ENCODE measurements at regions not wholly inside any gene's neighbourhood (a gene's known extent, or its start where the extent isn't known, plus 50 kb on each side); places are given as distances from the start of the nearest gene placed in this dataset.

DNA sequence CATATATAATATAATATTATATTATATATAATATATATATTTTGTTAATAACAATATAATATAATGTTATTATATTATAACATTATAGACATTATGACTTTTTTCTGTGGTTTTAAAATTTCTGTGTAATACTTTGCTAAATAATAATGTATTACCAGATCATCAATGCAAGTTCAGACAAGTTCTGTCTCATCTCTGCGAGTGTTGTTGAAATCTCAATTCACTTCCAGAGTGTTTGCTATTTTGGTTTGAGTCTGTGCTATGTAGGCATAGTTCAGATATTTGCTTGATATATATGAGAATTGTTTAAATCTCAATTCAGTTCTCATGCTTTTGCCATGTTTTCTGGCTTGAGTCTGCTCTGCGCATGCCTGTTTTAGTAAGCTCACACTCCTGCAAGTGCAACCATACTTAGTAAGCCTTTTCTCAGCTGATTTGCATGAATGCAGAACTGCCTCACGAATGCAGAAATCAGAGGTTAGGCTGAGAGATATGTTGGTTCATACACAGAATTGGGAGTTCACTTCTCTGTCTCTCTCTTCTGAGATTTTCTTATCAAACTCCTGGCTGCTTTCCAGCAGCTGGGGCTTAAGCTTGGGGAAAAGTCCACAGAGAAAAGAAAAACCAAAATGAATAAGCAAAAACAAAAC is 830.2 kb upstream of the SORCS1 start:
- Histone ChIP-seq H3K4me2 (ENCODE audit: low read depth, low read length) (no peak overlapping the region), H3K79me1 (ENCODE audit: low read depth in 1 of 2, low read length in 2 of 2) (no peaks in the 10 kb centered on the region), H3K4me3 (ENCODE audit: insufficient read depth, low read depth, low read length) (no peak overlapping the region), H2AK5ac (ENCODE audit: low read depth, low read length) (no peak overlapping the region), H2BK120ac (ENCODE audit: low read depth, low read length) (no peak overlapping the region), H3K36me3 (ENCODE audit: control insufficient read depth, insufficient read depth, low read length) (no peaks in the 10 kb centered on the region), H3K4ac (ENCODE audit: low read depth, low read length) (no peak overlapping the region), H4K5ac (ENCODE audit: low read depth, low read length) (no peak overlapping the region), H3K9me3 (ENCODE audit: control insufficient read depth, insufficient read depth, low read length) (no peaks in the 10 kb centered on the region), H3K27me3 (ENCODE audit: control insufficient read depth, insufficient read depth, low read length) (no peaks in the 10 kb centered on the region), H4K8ac (ENCODE audit: low read depth in 2 of 2, low read length in 2 of 2) (no peak overlapping the region), H3K27ac (ENCODE audit: insufficient read depth, low read length) (no peak overlapping the region), H3K18ac (ENCODE audit: low read depth, low read length) (no peak overlapping the region), H3K14ac (replicated peaks; ENCODE audit: low read depth, low read length) (no peak overlapping the region), H3K4me1 (ENCODE audit: control insufficient read depth, insufficient read depth, low read length) (no peaks in the 10 kb centered on the region), H2AFZ (replicated peaks; ENCODE audit: low read length, poor library complexity) (no peak overlapping the region), H2BK20ac (ENCODE audit: low read depth, low read length) (no peak overlapping the region), H2AK9ac (replicated peaks; ENCODE audit: low read depth, low read length, poor library complexity) (no peak overlapping the region), H3K23ac (ENCODE audit: low read depth, low read length) (no peak overlapping the region), H3K9me1 (ENCODE audit: insufficient read depth, low read length) (no peaks in the 10 kb centered on the region), H3K56ac (ENCODE audit: extremely low read depth, insufficient read depth, low read length) (no peak overlapping the region), H3K9ac (ENCODE audit: low read depth, low read length) (no peak overlapping the region), H2BK15ac (ENCODE audit: low read depth, low read length) (no peak overlapping the region), H2BK5ac (ENCODE audit: low read depth, low read length, poor library complexity, severe bottlenecking) (no peak overlapping the region), H4K20me1 (ENCODE audit: insufficient read depth, low read length) (no peaks in the 10 kb centered on the region), H4K91ac (ENCODE audit: insufficient read depth, low read depth, low read length) (no peak overlapping the region)
- TF ChIP-seq, protein P1, sequence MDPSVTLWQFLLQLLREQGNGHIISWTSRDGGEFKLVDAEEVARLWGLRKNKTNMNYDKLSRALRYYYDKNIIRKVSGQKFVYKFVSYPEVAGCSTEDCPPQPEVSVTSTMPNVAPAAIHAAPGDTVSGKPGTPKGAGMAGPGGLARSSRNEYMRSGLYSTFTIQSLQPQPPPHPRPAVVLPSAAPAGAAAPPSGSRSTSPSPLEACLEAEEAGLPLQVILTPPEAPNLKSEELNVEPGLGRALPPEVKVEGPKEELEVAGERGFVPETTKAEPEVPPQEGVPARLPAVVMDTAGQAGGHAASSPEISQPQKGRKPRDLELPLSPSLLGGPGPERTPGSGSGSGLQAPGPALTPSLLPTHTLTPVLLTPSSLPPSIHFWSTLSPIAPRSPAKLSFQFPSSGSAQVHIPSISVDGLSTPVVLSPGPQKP (IDR thresholded peaks at IDR 0.05; ENCODE audit: borderline replicate concordance, low read depth, low read length) = no peak
- TF ChIP-seq, protein P2, sequence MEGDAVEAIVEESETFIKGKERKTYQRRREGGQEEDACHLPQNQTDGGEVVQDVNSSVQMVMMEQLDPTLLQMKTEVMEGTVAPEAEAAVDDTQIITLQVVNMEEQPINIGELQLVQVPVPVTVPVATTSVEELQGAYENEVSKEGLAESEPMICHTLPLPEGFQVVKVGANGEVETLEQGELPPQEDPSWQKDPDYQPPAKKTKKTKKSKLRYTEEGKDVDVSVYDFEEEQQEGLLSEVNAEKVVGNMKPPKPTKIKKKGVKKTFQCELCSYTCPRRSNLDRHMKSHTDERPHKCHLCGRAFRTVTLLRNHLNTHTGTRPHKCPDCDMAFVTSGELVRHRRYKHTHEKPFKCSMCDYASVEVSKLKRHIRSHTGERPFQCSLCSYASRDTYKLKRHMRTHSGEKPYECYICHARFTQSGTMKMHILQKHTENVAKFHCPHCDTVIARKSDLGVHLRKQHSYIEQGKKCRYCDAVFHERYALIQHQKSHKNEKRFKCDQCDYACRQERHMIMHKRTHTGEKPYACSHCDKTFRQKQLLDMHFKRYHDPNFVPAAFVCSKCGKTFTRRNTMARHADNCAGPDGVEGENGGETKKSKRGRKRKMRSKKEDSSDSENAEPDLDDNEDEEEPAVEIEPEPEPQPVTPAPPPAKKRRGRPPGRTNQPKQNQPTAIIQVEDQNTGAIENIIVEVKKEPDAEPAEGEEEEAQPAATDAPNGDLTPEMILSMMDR (conservative IDR thresholded peaks at IDR 0.05; ENCODE audit: low read depth, low read length) = no peak
- TF ChIP-seq RAD21 (IDR thresholded peaks at IDR 0.05; ENCODE audit: low read length) = no peak
- no peak for TF ChIP-seq CHD1 (IDR thresholded peaks at IDR 0.05; ENCODE audit: low read depth, low read length)
- TF ChIP-seq POLR2A (IDR thresholded peaks at IDR 0.05; ENCODE audit: low read depth, low read length) = no peak
- no peak for TF ChIP-seq MAFK (IDR thresholded peaks at IDR 0.05; ENCODE audit: low read depth, low read length)
- no peak for TF ChIP-seq NFE2L2 (IDR thresholded peaks at IDR 0.05; ENCODE audit: low read depth, low read length)
- TF ChIP-seq FOS (IDR thresholded peaks at IDR 0.05; ENCODE audit: low read depth, low read length) = no peak
- TF ChIP-seq BHLHE40 (IDR thresholded peaks at IDR 0.05; ENCODE audit: low read depth, low read length) = no peak
- no peak for TF ChIP-seq RCOR1 (IDR thresholded peaks at IDR 0.05; ENCODE audit: insufficient replicate concordance, low read length)
- TF ChIP-seq CEBPB (IDR thresholded peaks at IDR 0.05; ENCODE audit: low read depth, low read length) = no peak
- no peak for TF ChIP-seq SMC3 (IDR thresholded peaks at IDR 0.05; ENCODE audit: low read depth, low read length)
- no peak for TF ChIP-seq MAZ (IDR thresholded peaks at IDR 0.05; ENCODE audit: borderline replicate concordance, low read depth, low read length)
- no peak for TF ChIP-seq USF2 (IDR thresholded peaks at IDR 0.05; ENCODE audit: low read depth, low read length)
- no peak for TF ChIP-seq MXI1 (IDR thresholded peaks at IDR 0.05; ENCODE audit: borderline replicate concordance, low read depth, low read length)
- no peak for TF ChIP-seq RFX5 (IDR thresholded peaks at IDR 0.05; ENCODE audit: low read depth, low read length)
- POLR2A ChIA-PET (ENCODE audit: unreplicated experiment) = no interaction called here
- WGBS, 2 experiments (ENCODE audit: extremely low coverage in 2 of 2, insufficient read length in 1 of 2) = 20% methylated on average over 1 of the region's 3 CpGs; no CpG with 5 or more reads in 1 of the 2 experiments
- no peak for ATAC-seq (ENCODE audit: low read depth)
- dilution Hi-C loops (cut with HindIII; ENCODE audit: low sequenced_read_pairs, unreplicated experiment) = no loop called here
- intact Hi-C loops (cut with micrococcal nuclease) = no loop called here
- CTCF ChIA-PET = no interaction called here
- DNase-seq = no peak
- no TSS peak for BruUV-seq (replicated peaks)
- in situ Hi-C loops (cut with MboI; ENCODE audit: low sequenced_read_pairs) = no loop called here

Measured in IMR-90 (cell line).